Liver (tissue), 8 donors: ENCODE measurements at regions not wholly inside any gene's neighbourhood (a gene's known extent, or its start where the extent isn't known, plus 50 kb on each side); places are given as distances from the start of the nearest gene placed in this dataset.

Experiments used
- DNase-seq: peaks from one replicate; pipeline ENCODE4 v3.0.0-alpha.2; 2017; ENCODE audit warnings: low spot score
- H3K27ac ChIP-seq, 2 donors: one replicate each; pipeline ENCODE4 v1.7.0; 2013; ENCODE audit warnings: inconsistent platforms in 2 of 2, low read length in 2 of 2, control low read depth in 1 of 2, low read depth in 1 of 2, mild to moderate bottlenecking in 1 of 2
- H3K27me3 ChIP-seq, 4 donors: one replicate each; pipeline versions ENCODE4 v1.6.1 to v1.7.0; 2013; ENCODE audit warnings: low read length in 3 of 4, inconsistent platforms in 1 of 4, mild to moderate bottlenecking in 1 of 4, moderate library complexity in 1 of 4; ENCODE audit not compliant: control insufficient read depth in 4 of 4, insufficient read depth in 4 of 4
- H3K36me3 ChIP-seq, 4 donors: one replicate each; pipeline versions ENCODE4 v1.6.1 to v1.7.0; 2013; ENCODE audit warnings: low read length in 3 of 4, mild to moderate bottlenecking in 3 of 4, low read depth in 1 of 4, moderate library complexity in 1 of 4; ENCODE audit not compliant: control insufficient read depth in 4 of 4, insufficient read depth in 3 of 4
- H3K4me1 ChIP-seq, 4 donors: one replicate each; pipeline versions ENCODE4 v1.6.1 to v1.7.0; 2013; ENCODE audit warnings: low read length in 3 of 4, mild to moderate bottlenecking in 3 of 4, moderate library complexity in 1 of 4; ENCODE audit not compliant: control insufficient read depth in 4 of 4, insufficient read depth in 4 of 4
- H3K4me3 ChIP-seq, 3 donors: one replicate each; pipeline versions ENCODE4 v1.6.1 to v1.7.0; 2013; ENCODE audit warnings: low read length in 3 of 3, control low read depth in 1 of 3, low read depth in 1 of 3, mild to moderate bottlenecking in 1 of 3
- H3K9ac ChIP-seq, 2 donors: one replicate each; pipeline ENCODE4 v1.7.0; 2013; ENCODE audit warnings: low read length in 2 of 2, mild to moderate bottlenecking in 2 of 2, moderate library complexity in 2 of 2, control low read depth in 1 of 2, low read depth in 1 of 2
- H3K9me3 ChIP-seq, 4 donors: one replicate each; pipeline versions ENCODE4 v1.6.1 to v1.7.0; 2013; ENCODE audit warnings: low read length in 3 of 4; ENCODE audit not compliant: control insufficient read depth in 4 of 4
- ATF3 ChIP-seq: IDR thresholded peaks from 2 replicates; pipeline ENCODE4 v1.6.1; 2016; ENCODE audit warnings: antibody characterized with exemption
- CTCF ChIP-seq: fragments of 150-350 bp; IDR thresholded peaks from 2 replicates; pipeline ENCODE4 v1.5.1; 2017; ENCODE audit warnings: improper control_type of control experiment, low read depth, low read length; ENCODE audit not compliant: missing input control
- EGR1 ChIP-seq, 2 donors: IDR thresholded peaks; 2 replicates each; pipeline ENCODE4 v1.6.1; 2016 to 2018; ENCODE audit warnings: antibody characterized with exemption in 2 of 2, low read depth in 2 of 2
- FOXA1 ChIP-seq: IDR thresholded peaks from 2 replicates; pipeline ENCODE4 v1.6.1; 2016; ENCODE audit warnings: antibody characterized with exemption
- FOXA2 ChIP-seq: IDR thresholded peaks from 2 replicates; pipeline ENCODE4 v1.6.1; 2016; ENCODE audit warnings: antibody characterized with exemption
- GABPA ChIP-seq, 2 donors: IDR thresholded peaks in 1 of 2; conservative IDR thresholded peaks in 1 of 2; 2 replicates each; pipeline ENCODE4 v1.6.1; 2016; ENCODE audit warnings: antibody characterized with exemption in 2 of 2, mild to moderate bottlenecking in 1 of 2, moderate library complexity in 1 of 2
- HNF4A ChIP-seq, 2 donors: conservative IDR thresholded peaks; 2 replicates each; pipeline ENCODE4 v1.6.1; 2016; ENCODE audit warnings: antibody characterized with exemption in 2 of 2, mild to moderate bottlenecking in 2 of 2
- HNF4G ChIP-seq: IDR thresholded peaks from 2 replicates; pipeline ENCODE4 v1.6.1; 2016; ENCODE audit warnings: antibody characterized with exemption
- JUND ChIP-seq, 2 donors: IDR thresholded peaks; 2 replicates each; pipeline ENCODE4 v1.6.1; 2016; ENCODE audit warnings: antibody characterized with exemption in 2 of 2
- MAX ChIP-seq: IDR thresholded peaks from 2 replicates; pipeline ENCODE4 v1.6.1; 2016; ENCODE audit warnings: antibody characterized with exemption
- NR2F2 ChIP-seq: IDR thresholded peaks from 2 replicates; pipeline ENCODE4 v1.6.1; 2016; ENCODE audit warnings: antibody characterized with exemption
- RAD21 ChIP-seq, 2 donors: IDR thresholded peaks; 2 replicates each; pipeline ENCODE4 v1.6.1; 2016; ENCODE audit warnings: antibody characterized with exemption in 2 of 2, mild to moderate bottlenecking in 2 of 2
- REST ChIP-seq: IDR thresholded peaks from 2 replicates; pipeline ENCODE4 v1.6.1; 2016; ENCODE audit warnings: antibody characterized with exemption, mild to moderate bottlenecking
- RXRA ChIP-seq, 2 donors: IDR thresholded peaks; 2 replicates each; pipeline ENCODE4 v1.6.1; 2017 to 2018; ENCODE audit warnings: antibody characterized with exemption in 2 of 2, mild to moderate bottlenecking in 1 of 2
- SP1 ChIP-seq: IDR thresholded peaks from 2 replicates; pipeline ENCODE4 v1.6.1; 2018; ENCODE audit warnings: antibody characterized with exemption, mild to moderate bottlenecking
- TAF1 ChIP-seq: conservative IDR thresholded peaks from 2 replicates; pipeline ENCODE4 v1.6.1; 2016; ENCODE audit warnings: antibody characterized with exemption, mild to moderate bottlenecking
- YY1 ChIP-seq: IDR thresholded peaks from 2 replicates; pipeline ENCODE4 v1.6.1; 2016; ENCODE audit warnings: antibody characterized with exemption, mild to moderate bottlenecking
- ZBTB33 ChIP-seq: IDR thresholded peaks from 2 replicates; pipeline ENCODE4 v1.6.1; 2016; ENCODE audit warnings: antibody characterized with exemption
- WGBS: extraction: QIAGEN DNeasy Blood & Tissue Kit; methylation state at CpG from one replicate; pipeline ENCODE4 v1.1.7; 2013; 5-methylcytosine and 5-hydroxymethylcytosine counted together
- donor health status: healthy.
- donor health status: healthy.
- donor health status: healthy.
- donor health status: healthy.
- donor health status: healthy.

GRCh38 chr20:16940701-16941100 lies 192.5 kb downstream of the OTOR start (continued):
- no peak for TF ChIP-seq ZBTB33

- TF ChIP-seq JUND (IDR thresholded peaks at IDR 0.05) (no peak), RAD21 (IDR thresholded peaks at IDR 0.05) (no peak), REST (no peak), ZBTB33 (no peak), FOXA2 (no peak), FOXA1 (no peak), CTCF (no peak), YY1 (no peak), HNF4A (conservative IDR thresholded peaks at IDR 0.05) (no peak), RXRA (IDR thresholded peaks at IDR 0.05) (no peak), ATF3 (no peak), NR2F2 (no peak), SP1 (no peak), EGR1 (IDR thresholded peaks at IDR 0.05; ENCODE audit: low read depth in 2 of 2) (no peak), GABPA (IDR thresholded peaks at IDR 0.05 in 1 of 2, conservative IDR thresholded peaks at IDR 0.05 in 1 of 2) (no peak), TAF1 (no peak), MAX (no peak), HNF4G (no peak)
- H3K27ac ChIP-seq, result no peak overlapping the region
- H3K27me3 ChIP-seq, result no peaks in the 10 kb centered on the region
- no peak overlapping the region for H3K9ac ChIP-seq
- H3K9me3 ChIP-seq, result peaks cover 0 to 2% (median 0%) of the 10 kb centered on the region in 4 donors
- H3K36me3 ChIP-seq, result no peaks in the 10 kb centered on the region
- no peak for DNase-seq
- H3K4me1 ChIP-seq, result no peaks in the 10 kb centered on the region
- no peak overlapping the region for H3K4me3 ChIP-seq
- WGBS, result 35% methylated on average over 1 of the region's 1 CpG
Observed at GRCh38 chr20:16942051-16942450, 193.9 kb downstream of the OTOR start.
